Keratinocyte (primary cell): ENCODE measurements at regions not wholly inside any gene's neighbourhood (a gene's known extent, or its start where the extent isn't known, plus 50 kb on each side); places are given as distances from the start of the nearest gene placed in this dataset.

Experiments
- EZH2 ChIP-seq: IDR thresholded peaks from one replicate; pipeline ENCODE4 v1.6.1; 2012; ENCODE audit warnings: inconsistent platforms, mild to moderate bottlenecking, low read length, moderate library complexity
- TF ChIP-seq, protein P1 (sequence below), 3 experiments: IDR thresholded peaks in 1 of 3; conservative IDR thresholded peaks in 1 of 3; optimal IDR thresholded peaks in 1 of 3; 2 replicates in 2 of 3; 3 replicates in 1 of 3; pipeline versions ENCODE3 to v1.5.1; 2011; ENCODE audit warnings: low read length in 3 of 3, mild to moderate bottlenecking in 3 of 3, moderate library complexity in 2 of 3, control low read depth in 1 of 3, inconsistent platforms in 1 of 3; ENCODE audit not compliant: insufficient read depth in 2 of 3; ENCODE audit errors: extremely low read depth in 1 of 3

DNA sequence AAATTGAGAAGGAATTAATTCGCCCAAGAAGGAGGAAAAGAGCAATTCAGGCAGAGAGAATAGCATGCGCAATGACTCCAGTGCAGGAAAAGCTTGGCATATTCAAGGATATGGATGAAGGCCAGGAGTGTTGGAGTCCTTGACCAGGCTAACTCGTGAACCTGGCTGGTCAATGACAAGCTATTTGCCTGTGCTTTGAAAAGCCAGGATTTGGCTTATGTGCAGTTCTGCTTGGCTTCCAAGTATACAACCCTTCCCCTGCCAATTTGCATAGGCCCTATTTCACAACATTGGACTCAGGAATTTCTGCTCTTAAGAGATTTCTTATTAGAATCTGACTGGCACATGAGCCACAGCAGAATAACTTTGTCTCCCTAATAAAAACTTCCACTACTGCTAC, 72.3 kb upstream of the SP8 start:
- TF ChIP-seq, protein P1, sequence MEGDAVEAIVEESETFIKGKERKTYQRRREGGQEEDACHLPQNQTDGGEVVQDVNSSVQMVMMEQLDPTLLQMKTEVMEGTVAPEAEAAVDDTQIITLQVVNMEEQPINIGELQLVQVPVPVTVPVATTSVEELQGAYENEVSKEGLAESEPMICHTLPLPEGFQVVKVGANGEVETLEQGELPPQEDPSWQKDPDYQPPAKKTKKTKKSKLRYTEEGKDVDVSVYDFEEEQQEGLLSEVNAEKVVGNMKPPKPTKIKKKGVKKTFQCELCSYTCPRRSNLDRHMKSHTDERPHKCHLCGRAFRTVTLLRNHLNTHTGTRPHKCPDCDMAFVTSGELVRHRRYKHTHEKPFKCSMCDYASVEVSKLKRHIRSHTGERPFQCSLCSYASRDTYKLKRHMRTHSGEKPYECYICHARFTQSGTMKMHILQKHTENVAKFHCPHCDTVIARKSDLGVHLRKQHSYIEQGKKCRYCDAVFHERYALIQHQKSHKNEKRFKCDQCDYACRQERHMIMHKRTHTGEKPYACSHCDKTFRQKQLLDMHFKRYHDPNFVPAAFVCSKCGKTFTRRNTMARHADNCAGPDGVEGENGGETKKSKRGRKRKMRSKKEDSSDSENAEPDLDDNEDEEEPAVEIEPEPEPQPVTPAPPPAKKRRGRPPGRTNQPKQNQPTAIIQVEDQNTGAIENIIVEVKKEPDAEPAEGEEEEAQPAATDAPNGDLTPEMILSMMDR (optimal IDR thresholded peaks at IDR 0.05 in 1 of 3, IDR thresholded peaks at IDR 0.05 in 1 of 3, conservative IDR thresholded peaks at IDR 0.05 in 1 of 3; ENCODE audit: extremely low read depth in 1 of 3, insufficient read depth in 2 of 3, low read length in 3 of 3) = no peak
- TF ChIP-seq EZH2 = no peak
